ENCODE measurements at regions not wholly inside any gene's neighbourhood (a gene's known extent, or its start where the extent isn't known, plus 50 kb on each side); places are given as distances from the start of the nearest gene placed in this dataset.
A peak's percentile ranks its signal among the peaks of the same experiment; 100 is the strongest.
"Not testable (repeated sequence)": the region's sequence is repeated elsewhere in the genome, so short reads cannot be mapped to it uniquely, and the experiment has no call there.

DNA sequence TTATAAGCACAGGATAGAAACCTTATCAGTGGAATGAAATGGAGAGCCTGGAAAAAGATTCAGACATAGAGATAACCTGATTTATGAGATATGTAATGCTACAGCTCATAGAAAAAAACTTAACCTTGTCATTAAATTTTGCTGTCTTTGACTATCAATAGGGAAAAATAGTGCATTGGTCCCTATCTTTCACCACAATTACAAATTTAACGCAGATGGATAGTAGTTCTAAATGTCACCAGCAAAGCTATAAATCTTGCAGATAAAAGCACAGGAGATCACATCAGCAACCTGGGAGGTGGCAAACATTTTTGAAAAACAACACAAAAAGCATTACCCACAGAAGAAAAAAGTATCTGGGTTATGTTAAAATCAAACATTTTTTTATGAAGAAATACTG is 831.6 kb downstream of the BRINP3 start:
- no peak for DNase-seq (ENCODE audit: low spot score)

DNA sequence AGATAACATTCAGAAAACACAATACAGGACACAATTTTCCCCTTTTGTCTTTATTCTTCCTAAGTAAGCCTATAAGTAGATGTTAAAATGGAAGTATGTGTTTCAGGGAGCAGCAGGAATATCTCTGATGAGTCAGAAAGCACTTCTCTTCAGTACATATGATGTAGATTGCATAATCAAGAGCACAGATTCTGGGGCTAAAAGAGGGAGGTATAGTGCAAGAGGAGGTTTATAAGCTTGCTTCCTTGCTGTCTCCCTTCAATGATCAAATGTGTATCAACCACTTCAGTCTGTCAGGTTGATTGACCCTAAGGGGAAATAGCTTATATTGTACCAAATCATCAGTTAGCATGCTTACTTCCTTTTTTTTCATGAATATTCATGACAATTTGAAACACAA is 822.8 kb downstream of the BRINP3 start:
- DNase-seq (ENCODE audit: low spot score): no peak

DNA sequence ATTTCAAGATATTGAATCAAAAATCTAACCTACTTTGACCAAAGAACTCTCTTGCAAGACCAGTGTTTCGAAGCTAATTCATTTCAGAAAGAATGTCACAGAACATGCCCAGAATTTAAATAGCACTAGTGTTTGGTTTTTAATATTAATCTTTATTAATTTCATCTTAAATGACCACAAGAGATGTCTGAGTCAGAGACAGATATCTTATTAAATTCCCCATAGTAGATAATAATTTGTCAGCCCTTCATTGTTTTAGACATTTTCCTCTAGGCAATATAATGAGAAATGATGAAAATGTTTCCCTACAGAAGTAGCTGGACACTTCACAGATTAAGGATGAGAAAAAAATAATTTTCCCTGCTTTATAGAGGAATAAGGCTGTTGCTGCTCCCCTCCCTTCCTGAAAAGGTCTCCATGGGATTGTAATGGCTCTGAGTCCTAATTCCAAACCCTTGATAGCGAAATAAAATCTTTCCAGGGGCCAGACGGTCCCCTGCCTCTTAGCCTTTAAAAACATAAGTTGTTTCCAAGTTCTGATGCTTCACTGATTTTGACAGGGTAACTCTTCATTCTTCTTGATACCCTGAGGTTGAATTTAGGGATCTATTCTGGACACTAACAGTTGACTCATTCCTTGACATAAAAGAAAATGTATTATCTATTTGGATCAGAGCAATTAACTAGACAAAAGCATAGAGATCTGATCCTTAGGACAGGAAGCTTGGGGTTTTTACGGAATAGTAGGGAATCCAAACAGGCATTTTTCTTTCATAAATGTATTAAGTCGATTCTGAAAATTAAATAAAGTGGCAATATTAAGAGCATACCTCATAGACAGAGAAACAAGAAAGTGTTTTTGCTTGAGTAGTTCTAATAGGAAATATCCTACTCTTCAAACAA is 820.8 kb downstream of the BRINP3 start:
- no peak for DNase-seq (ENCODE audit: low spot score)

GRCh38 chr1:189657715-189658114 is 819.9 kb downstream of the BRINP3 start:
- no peak for DNase-seq (ENCODE audit: low spot score)

DNA sequence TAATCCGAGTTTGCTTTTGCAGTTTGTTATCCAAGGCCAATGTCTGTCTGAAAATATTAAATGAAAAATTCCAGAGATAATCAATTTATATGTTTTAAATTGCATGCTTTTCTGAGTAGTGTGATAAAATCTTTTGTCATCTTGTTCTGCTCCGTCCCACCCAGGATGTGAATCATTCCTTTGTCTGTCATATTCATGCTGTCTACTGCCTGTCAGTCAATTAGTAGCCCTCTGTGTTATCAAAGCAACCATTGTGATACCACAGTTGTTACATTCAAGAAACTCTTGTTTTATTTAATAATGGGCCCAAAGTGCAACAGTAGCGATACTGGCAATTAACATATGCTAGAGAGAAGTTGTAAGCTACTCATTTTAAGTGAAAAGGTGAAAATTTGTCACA is 819.3 kb downstream of the BRINP3 start:
- DNase-seq (ENCODE audit: low spot score): peak; percentile 2

DNA sequence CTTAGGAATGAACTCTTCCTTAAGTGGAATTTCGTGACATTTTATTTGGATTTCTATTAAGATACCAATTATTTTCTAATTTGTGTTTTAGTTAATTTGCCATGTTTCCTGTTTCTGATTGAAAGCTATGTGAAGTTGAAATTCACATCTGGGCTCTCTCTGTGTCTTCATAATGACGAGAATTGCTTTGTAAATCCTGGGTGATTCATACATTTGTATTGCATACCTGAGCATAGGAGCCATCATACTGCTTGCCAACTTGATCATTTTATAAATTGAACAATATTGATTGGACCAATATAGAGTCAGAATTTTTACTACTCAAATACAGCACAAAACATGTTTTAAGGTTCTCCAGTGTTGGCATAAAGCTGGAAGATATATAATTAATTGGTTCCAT is 817.9 kb downstream of the BRINP3 start:
- DNase-seq (ENCODE audit: low spot score): no peak

GRCh38 chr1:189662190-189662589 is 815.5 kb downstream of the BRINP3 start:
- DNase-seq (ENCODE audit: low spot score): no peak

GRCh38 chr1:189669846-189670245 is 807.8 kb downstream of the BRINP3 start:
- no peak for DNase-seq (ENCODE audit: low spot score)

GRCh38 chr1:189673217-189673616 is 804.4 kb downstream of the BRINP3 start:
- no peak for DNase-seq (ENCODE audit: low spot score)

DNA sequence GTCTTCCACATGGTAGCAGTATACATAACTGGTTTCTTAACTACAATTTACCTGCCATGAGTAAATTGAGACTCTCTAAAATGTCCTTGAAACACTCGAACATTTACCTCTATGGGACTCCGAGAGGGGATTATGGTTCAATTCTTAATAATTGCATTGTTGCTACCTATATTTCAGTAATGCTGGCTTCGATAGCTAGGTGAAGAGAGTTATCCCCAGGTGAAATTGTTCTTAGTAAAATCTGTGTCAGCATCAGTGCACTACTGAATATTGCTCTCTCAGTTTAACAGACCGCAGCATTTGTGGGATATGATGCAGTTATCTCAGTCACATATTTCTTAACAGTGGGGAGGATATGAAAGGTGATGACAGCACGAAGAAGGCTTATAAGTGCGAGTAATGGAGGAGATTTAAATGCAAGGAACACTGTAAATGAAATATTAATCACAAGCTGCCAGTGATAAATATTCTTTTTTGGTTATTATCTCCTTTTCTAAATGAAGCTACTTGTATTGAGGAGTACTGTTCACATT is 801.9 kb downstream of the BRINP3 start:
- DNase-seq (ENCODE audit: low spot score): no peak

DNA sequence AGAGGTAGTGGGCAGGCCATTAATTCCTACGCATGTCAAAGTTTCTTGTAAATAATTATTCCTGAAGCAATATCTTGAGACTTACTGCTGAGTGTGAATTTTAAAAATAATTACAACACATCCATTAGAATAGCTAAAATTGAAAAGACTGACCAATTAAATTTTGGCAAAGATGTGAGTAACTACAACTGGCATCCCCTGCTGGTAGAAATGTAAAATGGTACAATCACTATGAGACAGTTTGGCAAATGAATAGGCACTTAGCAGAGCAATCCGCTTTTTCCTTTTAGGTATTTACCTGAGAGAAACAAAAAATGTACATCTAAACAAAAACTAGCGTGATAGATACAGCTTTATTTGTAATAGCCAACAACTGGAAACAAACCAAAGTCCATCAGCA is 798.9 kb downstream of the BRINP3 start:
- no peak for DNase-seq (ENCODE audit: low spot score)

GRCh38 chr1:189681252-189681919 is 796.3 kb downstream of the BRINP3 start:
- no peak for DNase-seq (ENCODE audit: low spot score)

GRCh38 chr1:189682591-189682990 is 795.1 kb downstream of the BRINP3 start:
- DNase-seq (ENCODE audit: low spot score): no peak

DNA sequence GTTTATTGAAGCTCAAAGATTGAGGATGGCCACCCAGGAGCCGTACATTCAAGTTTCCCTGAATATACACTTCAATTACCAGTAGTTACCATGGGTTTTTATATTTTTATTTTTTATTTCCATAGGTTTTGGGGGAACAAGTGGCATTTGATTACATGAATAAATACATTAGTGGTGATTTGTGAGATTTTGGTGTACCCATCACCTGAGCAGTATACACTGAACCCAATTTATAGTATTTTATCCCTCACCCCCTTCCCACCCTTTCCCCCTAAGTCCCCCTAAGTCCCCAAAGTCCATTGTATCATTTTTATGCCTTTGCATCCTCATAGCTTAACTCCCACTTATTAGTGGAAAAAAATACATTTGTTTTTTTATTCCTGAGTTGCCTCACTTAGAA is 791.4 kb downstream of the BRINP3 start:
- DNase-seq (ENCODE audit: low spot score): no peak

GRCh38 chr1:189693140-189693539 is 784.5 kb downstream of the BRINP3 start:
- DNase-seq (ENCODE audit: low spot score): no peak

DNA sequence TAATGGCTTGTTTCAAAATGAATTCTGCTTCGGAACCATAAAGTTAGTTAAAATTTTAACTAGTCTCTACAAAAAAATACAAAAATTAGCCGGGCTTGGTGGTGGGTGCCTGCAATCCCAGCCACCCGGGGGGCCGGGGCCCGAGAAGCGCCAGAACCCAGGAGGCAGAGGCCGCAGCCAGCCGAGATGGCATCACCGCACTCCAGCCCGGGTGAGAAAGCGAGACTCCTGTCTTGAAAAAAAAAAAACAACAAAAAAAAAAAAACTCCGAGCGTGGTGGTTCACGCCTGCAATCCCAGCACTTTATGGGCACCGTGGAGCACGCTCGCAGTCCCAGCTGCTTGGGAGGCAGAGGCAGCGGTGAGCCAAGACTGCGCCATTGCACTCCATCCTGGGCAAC is 781.4 kb downstream of the BRINP3 start:
- no peak for DNase-seq (ENCODE audit: low spot score)

- no peak for DNase-seq (ENCODE audit: low spot score)
Observed at GRCh38 chr1:189697113-189697512, 780.6 kb downstream of the BRINP3 start.

DNA sequence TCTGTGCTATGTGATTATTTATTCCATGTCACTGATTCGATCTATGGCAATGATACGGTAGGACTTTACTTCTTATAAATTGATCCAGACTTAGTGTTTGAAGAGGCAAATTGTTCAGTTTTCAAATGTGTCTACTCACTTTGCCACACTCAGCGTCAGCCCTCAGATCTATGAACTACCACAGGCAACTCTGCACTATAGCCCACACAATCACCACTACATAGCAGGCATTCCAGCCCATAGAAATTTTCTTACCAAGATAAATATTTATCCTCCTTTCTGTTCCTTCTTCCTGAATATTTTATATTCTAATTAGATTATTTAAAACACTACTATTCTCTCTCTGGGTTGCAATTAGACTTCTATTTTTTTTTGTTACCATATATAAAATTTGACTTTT is 776.1 kb downstream of the BRINP3 start:
- DNase-seq (ENCODE audit: low spot score): no peak

DNA sequence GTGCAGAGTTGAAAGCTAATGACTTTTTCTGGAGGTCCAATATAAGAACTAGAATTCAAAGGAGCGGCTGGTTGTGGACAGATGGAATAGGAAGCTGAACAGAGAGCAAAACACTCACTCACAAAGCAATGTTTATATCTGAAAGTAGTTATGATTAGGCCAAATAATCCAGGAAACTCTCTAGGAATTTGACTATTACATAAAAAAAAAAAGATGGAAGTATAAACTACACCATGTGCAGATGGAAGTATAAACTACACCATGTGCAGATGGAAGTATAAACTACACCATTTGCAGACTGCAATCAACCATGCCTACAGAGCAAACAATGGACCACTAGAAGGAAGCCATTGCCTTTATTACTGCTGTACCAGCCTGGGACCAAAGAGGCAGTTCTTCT is 771.1 kb downstream of the BRINP3 start:
- no peak for DNase-seq (ENCODE audit: low spot score)

DNA sequence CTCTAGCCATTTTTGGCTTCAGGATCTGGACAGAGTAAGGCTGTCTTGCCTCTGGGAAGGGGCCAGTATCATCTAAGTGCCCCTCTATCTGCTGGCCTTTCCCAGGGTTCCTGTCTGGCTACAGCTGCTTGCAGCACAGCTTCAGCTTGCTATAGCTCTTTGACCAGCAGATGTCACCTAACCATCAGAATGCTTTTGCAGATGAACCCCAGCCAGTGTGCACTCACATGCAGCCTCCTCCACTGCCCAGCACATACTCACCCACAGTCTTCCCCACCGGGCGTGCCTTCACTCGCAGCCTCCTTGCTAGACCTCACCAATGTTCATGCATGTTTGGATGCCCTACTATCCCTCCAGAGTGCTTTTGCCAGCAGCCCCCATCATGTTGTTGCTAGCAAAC is 769.0 kb downstream of the BRINP3 start:
- no peak for DNase-seq (ENCODE audit: low spot score)

- not testable (repeated sequence) for DNase-seq (ENCODE audit: low spot score)
Observed at GRCh38 chr1:189718147-189718795, 759.4 kb downstream of the BRINP3 start.

- DNase-seq (ENCODE audit: low spot score): no peak
Observed at GRCh38 chr1:189726806-189727205, 750.9 kb downstream of the BRINP3 start.

GRCh38 chr1:189751311-189751710 is 726.4 kb downstream of the BRINP3 start:
- no peak for DNase-seq (ENCODE audit: low spot score)

All from SW480 (cell line).